Smooth muscle cell of the brain vasculature (primary cell): ENCODE measurements at regions not wholly inside any gene's neighbourhood (a gene's known extent, or its start where the extent isn't known, plus 50 kb on each side); places are given as distances from the start of the nearest gene placed in this dataset.

Source experiments
- DNase-seq: peaks from one replicate; pipeline ENCODE4 v3.0.0-alpha.2; 2012; ENCODE audit warnings: low read depth, low spot score

- no peak for DNase-seq
These were observed 79.6 kb upstream of the PKDCC start for GRCh38 chr2:41968182-41968578.

- no peak for DNase-seq
These were observed 76.7 kb upstream of the PKDCC start for GRCh38 chr2:41970988-41971660.

GRCh38 chr2:41972179-41972578, 75.6 kb upstream of the PKDCC start:
- DNase-seq = no peak

GRCh38 chr2:41972819-41973218, 75.0 kb upstream of the PKDCC start:
- no peak for DNase-seq

GRCh38 chr2:41973871-41974270, 74.0 kb upstream of the PKDCC start:
- no peak for DNase-seq

GRCh38 chr2:41981417-41981816, 66.4 kb upstream of the PKDCC start:
- DNase-seq = no peak

- no peak for DNase-seq
These were observed 62.2 kb upstream of the PKDCC start for GRCh38 chr2:41985573-41986095.

- no peak for DNase-seq
These were observed 58.2 kb upstream of the PKDCC start for GRCh38 chr2:41989501-41990180.

GRCh38 chr2:41990245-41990644, 57.6 kb upstream of the PKDCC start:
- no peak for DNase-seq

- no peak for DNase-seq
These were observed 57.1 kb upstream of the PKDCC start for GRCh38 chr2:41990688-41991087.

- DNase-seq = no peak
These were observed 55.7 kb upstream of the PKDCC start for GRCh38 chr2:41992056-41992642.

GRCh38 chr2:41992671-41993434, 55.0 kb upstream of the PKDCC start:
- no peak for DNase-seq

- DNase-seq = no peak
These were observed 54.3 kb upstream of the PKDCC start for GRCh38 chr2:41993435-41993925.

GRCh38 chr2:41994233-41994637, 53.6 kb upstream of the PKDCC start:
- no peak for DNase-seq

GRCh38 chr2:41994661-41995060, 53.2 kb upstream of the PKDCC start:
- no peak for DNase-seq

GRCh38 chr2:41997561-41997960, 50.3 kb upstream of the PKDCC start:
- no peak for DNase-seq
